GM06990 (cell line): ENCODE measurements at regions not wholly inside any gene's neighbourhood (a gene's known extent, or its start where the extent isn't known, plus 50 kb on each side); places are given as distances from the start of the nearest gene placed in this dataset.

Experiments
- DNase-seq: peaks from one replicate; pipeline ENCODE4 v3.0.0-alpha.2; 2011; ENCODE audit not compliant: insufficient read length; ENCODE audit errors: extremely low read depth
- H3K27me3 ChIP-seq: replicated peaks from 2 replicates; pipeline ENCODE4 v1.6.0; 2011; ENCODE audit warnings: low read length; ENCODE audit not compliant: control insufficient read depth, insufficient read depth
- H3K36me3 ChIP-seq: 2 replicates; pipeline ENCODE4 v1.5.1; 2011; ENCODE audit warnings: low read length; ENCODE audit not compliant: control insufficient read depth, insufficient read depth
- H3K4me3 ChIP-seq: replicated peaks from 2 replicates; pipeline ENCODE4 v1.5.1; 2011; ENCODE audit warnings: low read depth, mild to moderate bottlenecking, control low read depth, low read length
- TF ChIP-seq, protein P1 (sequence below): IDR thresholded peaks from 2 replicates; pipeline ENCODE4 v1.5.1; 2011; ENCODE audit warnings: low read length, control low read depth, mild to moderate bottlenecking, inconsistent platforms; ENCODE audit not compliant: insufficient read depth, poor library complexity, severe bottlenecking

- TF ChIP-seq, protein P1, sequence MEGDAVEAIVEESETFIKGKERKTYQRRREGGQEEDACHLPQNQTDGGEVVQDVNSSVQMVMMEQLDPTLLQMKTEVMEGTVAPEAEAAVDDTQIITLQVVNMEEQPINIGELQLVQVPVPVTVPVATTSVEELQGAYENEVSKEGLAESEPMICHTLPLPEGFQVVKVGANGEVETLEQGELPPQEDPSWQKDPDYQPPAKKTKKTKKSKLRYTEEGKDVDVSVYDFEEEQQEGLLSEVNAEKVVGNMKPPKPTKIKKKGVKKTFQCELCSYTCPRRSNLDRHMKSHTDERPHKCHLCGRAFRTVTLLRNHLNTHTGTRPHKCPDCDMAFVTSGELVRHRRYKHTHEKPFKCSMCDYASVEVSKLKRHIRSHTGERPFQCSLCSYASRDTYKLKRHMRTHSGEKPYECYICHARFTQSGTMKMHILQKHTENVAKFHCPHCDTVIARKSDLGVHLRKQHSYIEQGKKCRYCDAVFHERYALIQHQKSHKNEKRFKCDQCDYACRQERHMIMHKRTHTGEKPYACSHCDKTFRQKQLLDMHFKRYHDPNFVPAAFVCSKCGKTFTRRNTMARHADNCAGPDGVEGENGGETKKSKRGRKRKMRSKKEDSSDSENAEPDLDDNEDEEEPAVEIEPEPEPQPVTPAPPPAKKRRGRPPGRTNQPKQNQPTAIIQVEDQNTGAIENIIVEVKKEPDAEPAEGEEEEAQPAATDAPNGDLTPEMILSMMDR, result no peak
- H3K4me3 ChIP-seq, result no peak overlapping the region
- DNase-seq, result no peak
- no peaks in the 10 kb centered on the region for H3K36me3 ChIP-seq
- H3K27me3 ChIP-seq, result no peaks in the 10 kb centered on the region; the same call in 1 of the 2 replicates
Measured at GRCh38 chr2:129478902-129479517, 500.5 kb upstream of the RAB6C start.

DNA sequence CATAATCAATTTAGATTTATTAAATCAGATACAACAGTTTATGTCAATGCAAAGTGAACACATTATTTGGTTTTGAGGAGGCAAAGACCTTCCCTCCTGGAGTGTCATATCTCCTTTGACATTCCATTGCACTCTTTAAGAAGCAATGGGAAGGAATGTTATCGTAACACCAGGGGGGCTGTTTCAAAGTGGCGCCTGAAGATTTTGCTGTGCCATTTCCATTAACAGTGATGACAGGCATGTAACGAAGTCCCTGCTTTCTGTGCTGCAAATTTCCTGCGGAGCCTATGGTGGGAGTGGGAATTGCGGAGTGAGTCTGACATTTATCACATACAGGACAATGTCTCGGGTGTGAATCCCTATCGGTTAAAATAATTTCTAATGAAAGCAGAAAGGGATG lies 499.6 kb upstream of the RAB6C start:
- Histone ChIP-seq H3K36me3 (no peaks in the 10 kb centered on the region), H3K27me3 (no peaks in the 10 kb centered on the region; the same call in 1 of the 2 replicates), H3K4me3 (no peak overlapping the region)
- DNase-seq, result no peak
- TF ChIP-seq, protein P1, result no peak

- Histone ChIP-seq H3K27me3 (no peaks in the 10 kb centered on the region; the same call in 1 of the 2 replicates), H3K36me3 (no peaks in the 10 kb centered on the region), H3K4me3 (no peak overlapping the region)
- DNase-seq, result no peak
- TF ChIP-seq, protein P1, result no peak
Measured at GRCh38 chr2:129480790-129481189, 498.7 kb upstream of the RAB6C start.

GRCh38 chr2:129481306-129482219 lies 497.9 kb upstream of the RAB6C start:
- no peak overlapping the region for H3K4me3 ChIP-seq
- no peaks in the 10 kb centered on the region for H3K36me3 ChIP-seq
- DNase-seq, result peak; percentile 29
- TF ChIP-seq, protein P1, result no peak
- H3K27me3 ChIP-seq, result no peaks in the 10 kb centered on the region; the same call in 1 of the 2 replicates

DNA sequence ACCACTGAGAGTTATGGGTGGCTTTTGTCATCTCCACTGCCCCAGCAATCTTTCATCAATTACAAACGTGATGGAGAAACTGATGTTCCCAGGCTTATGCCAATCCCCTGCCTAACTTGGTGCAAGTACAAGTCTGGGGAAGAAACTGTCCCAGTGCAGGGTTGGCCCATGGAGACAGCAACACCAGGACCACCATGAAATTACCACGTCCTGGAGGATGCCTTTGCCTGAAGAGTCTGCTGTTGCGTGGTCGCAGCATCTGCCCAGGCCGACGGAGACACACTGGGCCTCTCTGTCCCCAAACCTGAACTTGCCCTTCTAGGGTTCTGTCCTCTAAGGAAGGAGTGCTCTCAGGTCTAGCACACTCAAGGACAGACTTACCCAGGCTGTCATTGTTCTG lies 496.8 kb upstream of the RAB6C start:
- H3K36me3 ChIP-seq, result no peaks in the 10 kb centered on the region
- peak; percentile 29 for DNase-seq
- TF ChIP-seq, protein P1, result no peak
- H3K27me3 ChIP-seq, result no peaks in the 10 kb centered on the region; the same call in 1 of the 2 replicates
- no peak overlapping the region for H3K4me3 ChIP-seq
